ENCODE measurements at regions not wholly inside any gene's neighbourhood (a gene's known extent, or its start where the extent isn't known, plus 50 kb on each side); places are given as distances from the start of the nearest gene placed in this dataset.

GRCh38 chr3:159789017-159789416 lies 199.6 kb upstream of the IL12A start:
- H3K27ac ChIP-seq: peak overlapping the region in 1 of 2 donors; percentile 24
- no peak for DNase-seq (ENCODE audit: low spot score)

GRCh38 chr3:159789742-159790635 lies 198.6 kb upstream of the IL12A start:
- no peak for DNase-seq (ENCODE audit: low spot score)
- TF ChIP-seq CTCF (IDR thresholded peaks at IDR 0.05): no peak

More at GRCh38 chr3:159789017-159789416, 199.6 kb upstream of the IL12A start:
- no peak overlapping the region for H3K4me3 ChIP-seq
- no peak for TF ChIP-seq CTCF (IDR thresholded peaks at IDR 0.05)

GRCh38 chr3:159791336-159791735 lies 197.3 kb upstream of the IL12A start:
- Histone ChIP-seq H3K4me3 (no peak overlapping the region), H3K27ac (peak overlapping the region; percentile 48 to 61)
- no peak for DNase-seq (ENCODE audit: low spot score)
- no peak for TF ChIP-seq CTCF (IDR thresholded peaks at IDR 0.05)

More at GRCh38 chr3:159789742-159790635, 198.6 kb upstream of the IL12A start:
- H3K27ac ChIP-seq: peak overlapping the region in 1 of 2 donors; percentile 24
- H3K4me3 ChIP-seq: no peak overlapping the region

- no peak for DNase-seq (ENCODE audit: low spot score)
- TF ChIP-seq CTCF (IDR thresholded peaks at IDR 0.05): no peak
- no peak overlapping the region for H3K4me3 ChIP-seq
- H3K27ac ChIP-seq: peak overlapping the region; percentile 48 to 62
These were observed 196.6 kb upstream of the IL12A start for GRCh38 chr3:159792070-159792469.

GRCh38 chr3:159795042-159795441 lies 193.6 kb upstream of the IL12A start:
- Histone ChIP-seq H3K27ac (peak overlapping the region; percentile 80 to 87), H3K4me3 (peak overlapping the region; percentile 32)
- TF ChIP-seq CTCF (IDR thresholded peaks at IDR 0.05): no peak
- DNase-seq (ENCODE audit: low spot score): no peak

- DNase-seq (ENCODE audit: low spot score): no peak
- no peak overlapping the region for H3K4me3 ChIP-seq
- no peak for TF ChIP-seq CTCF (IDR thresholded peaks at IDR 0.05)
- peak overlapping the region; percentile 80 to 87 for H3K27ac ChIP-seq
These were observed 192.9 kb upstream of the IL12A start for GRCh38 chr3:159795681-159796175.

GRCh38 chr3:159796226-159796625 lies 192.4 kb upstream of the IL12A start:
- DNase-seq (ENCODE audit: low spot score): no peak
- Histone ChIP-seq H3K4me3 (no peak overlapping the region), H3K27ac (peak overlapping the region; percentile 80 to 87)
- TF ChIP-seq CTCF (IDR thresholded peaks at IDR 0.05): no peak

Measured in coronary artery (tissue), 2 donors.